A549 (cell line): ENCODE measurements at regions not wholly inside any gene's neighbourhood (a gene's known extent, or its start where the extent isn't known, plus 50 kb on each side); places are given as distances from the start of the nearest gene placed in this dataset.

Experiments
- ATAC-seq, 2 experiments: fragments of 200-7000 bp in 1 of 2; fragments of >200 bp in 1 of 2; cut with Nextera tagmentation in 1 of 2; cut with Tn5 transposase in 1 of 2; 3 replicates each; pipeline versions ENCODE4 v1.8.0 to v1.9.1; 2018 to 2020; ENCODE audit warnings: mild to moderate bottlenecking in 1 of 2, moderate library complexity in 1 of 2
- CTCF ChIA-PET: fragments of 300-600 bp; sonication (Branson Sonifier 250); formaldehyde crosslinking; extraction: SDS; loops from one replicate; lab custom pipeline; 2021; ENCODE audit warnings: antibody characterized with exemption, inconsistent platforms; lab: Yijun Ruan, JAX
- POLR2A ChIA-PET: fragments of 350-600 bp; formaldehyde crosslinking; extraction: SDS; loops from one replicate; lab custom pipeline; 2021; ENCODE audit warnings: antibody characterized with exemption, inconsistent platforms; lab: Yijun Ruan, JAX
- DNase-seq, 2 experiments: peaks; one replicate each; pipeline versions ENCODE4 v3.0.0 to v3.0.0-alpha.2; 2011 to 2016; ENCODE audit warnings: low read depth in 1 of 2, low spot score in 1 of 2
- FAIRE-seq: peaks from 2 replicates; lab custom pipeline; 2011; peaks lifted over from hg19 to GRCh38; lab: Jason Lieb, UNC
- H3K27ac ChIP-seq, 2 experiments: fragments of >200 bp; sonication (Bioruptor Twin); formaldehyde crosslinking; 3 replicates each; pipeline ENCODE4 v1.5.1; 2016 to 2017
- H3K4me1 ChIP-seq: fragments of >200 bp; sonication (Bioruptor Twin); formaldehyde crosslinking; 3 replicates; pipeline ENCODE4 v1.6.1; 2016
- H3K4me2 ChIP-seq: fragments of >200 bp; sonication (Bioruptor Twin); formaldehyde crosslinking; 3 replicates; pipeline ENCODE4 v1.6.1; 2016
- H3K4me3 ChIP-seq: fragments of >200 bp; sonication (Bioruptor Twin); formaldehyde crosslinking; 3 replicates; pipeline ENCODE4 v1.5.1; 2016
- H3K9me3 ChIP-seq: fragments of >200 bp; sonication (Bioruptor Twin); formaldehyde crosslinking; 3 replicates; pipeline ENCODE4 v1.6.1; 2016
- BHLHE40 ChIP-seq: IDR thresholded peaks from 2 replicates; pipeline ENCODE4 v1.6.1; 2012; ENCODE audit warnings: low read depth, low read length, inconsistent platforms
- EHF ChIP-seq: fragments of 250-450 bp; sonication (Bioruptor Pico); IDR thresholded peaks from 2 replicates; pipeline ENCODE4 v1.5.0; 2020; ENCODE audit warnings: mild to moderate bottlenecking
- ELK1 ChIP-seq: fragments of 150-350 bp; IDR thresholded peaks from 2 replicates; pipeline ENCODE4 v1.6.1; 2014; ENCODE audit warnings: low read depth, mild to moderate bottlenecking, low read length
- FOXS1 ChIP-seq: fragments of 250-450 bp; sonication (Bioruptor Pico); IDR thresholded peaks from 2 replicates; pipeline ENCODE4 v1.5.0; 2020; ENCODE audit warnings: mild to moderate bottlenecking, moderate library complexity
- GATA3 ChIP-seq: IDR thresholded peaks from 2 replicates; pipeline ENCODE4 v1.6.1; 2012; ENCODE audit warnings: borderline replicate concordance
- HEYL ChIP-seq: fragments of 250-450 bp; sonication (Bioruptor Pico); IDR thresholded peaks from 2 replicates; pipeline ENCODE4 v1.8.0; 2021; ENCODE audit warnings: mild to moderate bottlenecking, moderate library complexity
- HMGXB4 ChIP-seq: fragments of 250-450 bp; sonication (Bioruptor Pico); IDR thresholded peaks from 2 replicates; pipeline ENCODE4 v1.5.0; 2021; ENCODE audit warnings: mild to moderate bottlenecking, moderate library complexity, borderline replicate concordance
- HOXA7 ChIP-seq: fragments of 250-450 bp; sonication (Bioruptor Pico); IDR thresholded peaks from 2 replicates; pipeline ENCODE4 v1.5.0; 2020; ENCODE audit warnings: mild to moderate bottlenecking, moderate library complexity
- HOXB5 ChIP-seq: fragments of 250-450 bp; sonication (Bioruptor Pico); IDR thresholded peaks from 2 replicates; pipeline ENCODE4 v1.5.0; 2020; ENCODE audit warnings: mild to moderate bottlenecking, moderate library complexity
- JUN ChIP-seq, 2 experiments: fragments of >200 bp; sonication (Bioruptor Twin); formaldehyde crosslinking; IDR thresholded peaks; 2 replicates in 1 of 2; 3 replicates in 1 of 2; pipeline ENCODE4 v1.6.1; 2016 to 2017
- KDM1A ChIP-seq: fragments of 200-600 bp; sonication (generic); IDR thresholded peaks from 2 replicates; pipeline ENCODE4 v1.6.1; 2016; ENCODE audit warnings: low read depth, mild to moderate bottlenecking
- KDM5A ChIP-seq: fragments of 200-600 bp; sonication (generic); IDR thresholded peaks from 2 replicates; pipeline ENCODE4 v1.6.1; 2016; ENCODE audit warnings: antibody characterized with exemption, mild to moderate bottlenecking
- RARB ChIP-seq: fragments of 250-450 bp; sonication (Bioruptor Pico); IDR thresholded peaks from 2 replicates; pipeline ENCODE4 v1.8.0; 2021; ENCODE audit warnings: mild to moderate bottlenecking, moderate library complexity
- RCOR1 ChIP-seq: fragments of 150-350 bp; IDR thresholded peaks from 2 replicates; pipeline ENCODE4 v1.6.1; 2014; ENCODE audit warnings: antibody characterized with exemption, low read length, low read depth
- RNF2 ChIP-seq: fragments of 200-600 bp; sonication (generic); IDR thresholded peaks from 2 replicates; pipeline ENCODE4 v1.6.1; 2016; ENCODE audit warnings: low read depth, mild to moderate bottlenecking, antibody characterized with exemption, moderate library complexity, borderline replicate concordance
- SMC3 ChIP-seq: fragments of >200 bp; sonication (Bioruptor Twin); formaldehyde crosslinking; IDR thresholded peaks from 3 replicates; pipeline ENCODE4 v1.6.1; 2018; ENCODE audit warnings: inconsistent platforms
- SREBF2 ChIP-seq: fragments of 450-650 bp; IDR thresholded peaks from 2 replicates; pipeline ENCODE4 v1.6.1; 2014; ENCODE audit warnings: mild to moderate bottlenecking, moderate library complexity
- TFCP2L1 ChIP-seq: fragments of 250-450 bp; sonication (Bioruptor Pico); IDR thresholded peaks from 2 replicates; pipeline ENCODE4 v1.5.0; 2021; ENCODE audit warnings: mild to moderate bottlenecking
- TP53 ChIP-seq: fragments of 250-450 bp; sonication (Bioruptor Pico); IDR thresholded peaks from 2 replicates; pipeline ENCODE4 v1.5.0; 2021; ENCODE audit warnings: mild to moderate bottlenecking, moderate library complexity
- ZNF302 ChIP-seq: fragments of 250-450 bp; sonication (Bioruptor Pico); IDR thresholded peaks from 2 replicates; pipeline ENCODE4 v1.9.0; 2021; ENCODE audit warnings: inconsistent platforms, mild to moderate bottlenecking, moderate library complexity
- WGBS: methylation state at CpG from one replicate; pipeline ENCODE4 v1.1.6; 2017; ENCODE audit errors: missing lambda C conversion rate; 5-methylcytosine and 5-hydroxymethylcytosine counted together
- TF ChIP-seq, protein P1 (sequence below): fragments of 200-600 bp; sonication (generic); IDR thresholded peaks from 2 replicates; pipeline ENCODE4 v1.6.1; 2016; ENCODE audit warnings: antibody characterized with exemption, mild to moderate bottlenecking, moderate library complexity
- TF ChIP-seq, protein P2 (sequence below): IDR thresholded peaks from 2 replicates; pipeline ENCODE4 v1.6.1; 2012
- TF ChIP-seq, protein P3 (sequence below): fragments of 450-650 bp; IDR thresholded peaks from 2 replicates; pipeline ENCODE4 v1.6.1; 2014; ENCODE audit warnings: antibody characterized with exemption

DNA sequence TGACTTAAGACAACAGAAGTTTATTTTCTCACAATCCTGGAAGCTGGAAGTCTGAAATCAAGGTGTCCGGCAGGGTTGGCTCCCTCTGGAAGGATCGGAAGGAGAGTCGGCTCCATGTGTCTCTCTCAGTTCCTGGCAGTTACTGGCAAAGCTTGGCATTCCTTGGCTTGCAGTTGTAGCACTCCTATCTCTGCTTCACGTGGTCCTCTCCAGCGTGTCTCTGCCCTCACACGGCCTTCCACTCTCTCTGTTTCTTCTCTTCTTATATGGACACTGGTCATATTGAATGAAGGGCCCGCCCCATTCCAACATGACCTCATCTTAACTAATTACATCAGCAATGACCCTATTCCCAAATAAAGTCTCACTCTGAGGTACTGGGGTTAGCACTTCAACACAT, 60.1 kb upstream of the TUNAR start:
- FAIRE-seq = no peak
- Histone ChIP-seq H3K27ac (no peak overlapping the region), H3K4me2 (no peak overlapping the region)
- CTCF ChIA-PET = no interaction called here
- DNase-seq = no peak
- TF ChIP-seq SREBF2 (no peak), BHLHE40 (no peak), HOXB5 (no peak), HEYL (CRISPR knock-in tag) (no peak), RNF2 (no peak), FOXS1 (CRISPR knock-in tag) (no peak), GATA3 (no peak), SMC3 (no peak), KDM1A (no peak)
- TF ChIP-seq, all 56 proteins: peak for 0
- WGBS = 26% methylated on average over 7 of the region's 7 CpGs
- no peaks in the 10 kb centered on the region for H3K4me1 ChIP-seq
- ATAC-seq = no peak
- H3K9me3 ChIP-seq = no peaks in the 10 kb centered on the region
- POLR2A ChIA-PET = no interaction called here
- no peak overlapping the region for H3K4me3 ChIP-seq

DNA sequence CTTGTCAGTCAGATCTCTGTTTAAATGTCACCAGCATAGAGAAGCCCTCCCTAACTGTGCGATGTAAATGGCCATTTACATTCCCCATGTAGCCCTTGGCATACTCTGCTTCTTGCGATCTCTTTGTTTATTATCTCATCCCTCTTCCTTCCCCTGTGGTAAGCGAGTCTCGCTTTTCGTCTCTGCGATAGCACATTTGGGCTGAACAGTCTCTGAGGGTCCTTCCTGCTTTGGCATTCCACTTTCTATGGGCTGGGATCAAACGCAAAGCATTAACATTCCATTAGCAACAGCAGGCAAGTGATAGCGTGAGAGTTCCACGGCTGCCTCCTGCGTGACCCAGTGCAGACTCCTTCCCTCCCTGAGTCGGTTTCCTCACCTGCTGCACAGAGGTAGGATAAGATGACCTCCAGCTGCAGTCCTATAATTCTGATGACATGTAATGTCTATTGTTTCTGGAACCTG, 61.4 kb upstream of the TUNAR start:
- H3K4me1 ChIP-seq = no peaks in the 10 kb centered on the region
- CTCF ChIA-PET = no interaction called here
- no peak for DNase-seq
- H3K27ac ChIP-seq = no peak overlapping the region
- WGBS = 9% methylated on average over 11 of the region's 11 CpGs
- TF ChIP-seq KDM5A (no peak), ZNF302 (CRISPR knock-in tag) (no peak), HOXA7 (no peak), JUN (IDR thresholded peaks at IDR 0.05) (no peak), RARB (CRISPR knock-in tag) (no peak), TP53 (no peak), BHLHE40 (no peak), RCOR1 (no peak), EHF (CRISPR knock-in tag) (no peak), HMGXB4 (CRISPR knock-in tag) (no peak), ELK1 (no peak), TFCP2L1 (CRISPR knock-in tag) (no peak)
- TF ChIP-seq, protein P1, sequence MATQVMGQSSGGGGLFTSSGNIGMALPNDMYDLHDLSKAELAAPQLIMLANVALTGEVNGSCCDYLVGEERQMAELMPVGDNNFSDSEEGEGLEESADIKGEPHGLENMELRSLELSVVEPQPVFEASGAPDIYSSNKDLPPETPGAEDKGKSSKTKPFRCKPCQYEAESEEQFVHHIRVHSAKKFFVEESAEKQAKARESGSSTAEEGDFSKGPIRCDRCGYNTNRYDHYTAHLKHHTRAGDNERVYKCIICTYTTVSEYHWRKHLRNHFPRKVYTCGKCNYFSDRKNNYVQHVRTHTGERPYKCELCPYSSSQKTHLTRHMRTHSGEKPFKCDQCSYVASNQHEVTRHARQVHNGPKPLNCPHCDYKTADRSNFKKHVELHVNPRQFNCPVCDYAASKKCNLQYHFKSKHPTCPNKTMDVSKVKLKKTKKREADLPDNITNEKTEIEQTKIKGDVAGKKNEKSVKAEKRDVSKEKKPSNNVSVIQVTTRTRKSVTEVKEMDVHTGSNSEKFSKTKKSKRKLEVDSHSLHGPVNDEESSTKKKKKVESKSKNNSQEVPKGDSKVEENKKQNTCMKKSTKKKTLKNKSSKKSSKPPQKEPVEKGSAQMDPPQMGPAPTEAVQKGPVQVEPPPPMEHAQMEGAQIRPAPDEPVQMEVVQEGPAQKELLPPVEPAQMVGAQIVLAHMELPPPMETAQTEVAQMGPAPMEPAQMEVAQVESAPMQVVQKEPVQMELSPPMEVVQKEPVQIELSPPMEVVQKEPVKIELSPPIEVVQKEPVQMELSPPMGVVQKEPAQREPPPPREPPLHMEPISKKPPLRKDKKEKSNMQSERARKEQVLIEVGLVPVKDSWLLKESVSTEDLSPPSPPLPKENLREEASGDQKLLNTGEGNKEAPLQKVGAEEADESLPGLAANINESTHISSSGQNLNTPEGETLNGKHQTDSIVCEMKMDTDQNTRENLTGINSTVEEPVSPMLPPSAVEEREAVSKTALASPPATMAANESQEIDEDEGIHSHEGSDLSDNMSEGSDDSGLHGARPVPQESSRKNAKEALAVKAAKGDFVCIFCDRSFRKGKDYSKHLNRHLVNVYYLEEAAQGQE = no peak
- TF ChIP-seq, protein P2, sequence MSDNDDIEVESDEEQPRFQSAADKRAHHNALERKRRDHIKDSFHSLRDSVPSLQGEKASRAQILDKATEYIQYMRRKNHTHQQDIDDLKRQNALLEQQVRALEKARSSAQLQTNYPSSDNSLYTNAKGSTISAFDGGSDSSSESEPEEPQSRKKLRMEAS = no peak
- TF ChIP-seq, protein P3, sequence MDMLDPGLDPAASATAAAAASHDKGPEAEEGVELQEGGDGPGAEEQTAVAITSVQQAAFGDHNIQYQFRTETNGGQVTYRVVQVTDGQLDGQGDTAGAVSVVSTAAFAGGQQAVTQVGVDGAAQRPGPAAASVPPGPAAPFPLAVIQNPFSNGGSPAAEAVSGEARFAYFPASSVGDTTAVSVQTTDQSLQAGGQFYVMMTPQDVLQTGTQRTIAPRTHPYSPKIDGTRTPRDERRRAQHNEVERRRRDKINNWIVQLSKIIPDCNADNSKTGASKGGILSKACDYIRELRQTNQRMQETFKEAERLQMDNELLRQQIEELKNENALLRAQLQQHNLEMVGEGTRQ = no peak
- no peak for FAIRE-seq
- H3K4me2 ChIP-seq = no peak overlapping the region
- POLR2A ChIA-PET = no interaction called here
- no peaks in the 10 kb centered on the region for H3K9me3 ChIP-seq
- H3K4me3 ChIP-seq = no peak overlapping the region
- ATAC-seq = no peak
